ENCODE measurements at regions not wholly inside any gene's neighbourhood (a gene's known extent, or its start where the extent isn't known, plus 50 kb on each side); places are given as distances from the start of the nearest gene placed in this dataset.
"Not testable (repeated sequence)": the region's sequence is repeated elsewhere in the genome, so short reads cannot be mapped to it uniquely, and the experiment has no call there.

- no peak for DNase-seq
Measured at GRCh38 chr6:82118150-82118562, 129.4 kb downstream of the IBTK start.

DNA sequence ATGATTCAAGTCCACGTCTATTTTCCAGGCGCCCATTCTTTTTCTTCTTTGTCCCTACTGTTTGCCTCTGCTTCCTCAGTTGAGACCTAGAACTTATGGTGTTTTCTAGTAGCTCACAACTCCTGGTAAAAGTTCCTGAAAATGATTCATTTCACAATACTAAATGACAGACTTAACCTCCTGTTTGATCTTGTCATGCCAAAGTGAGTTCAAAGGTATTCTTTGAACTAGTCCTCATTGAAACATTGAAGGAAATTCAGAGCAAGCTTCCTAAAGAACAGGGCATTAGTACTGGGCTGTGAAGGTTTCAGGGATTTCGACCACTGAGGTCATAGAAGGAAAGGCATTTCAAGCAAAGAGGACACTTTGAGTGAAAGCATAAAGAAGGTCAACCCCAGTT is 132.8 kb downstream of the IBTK start:
- DNase-seq: no peak

DNA sequence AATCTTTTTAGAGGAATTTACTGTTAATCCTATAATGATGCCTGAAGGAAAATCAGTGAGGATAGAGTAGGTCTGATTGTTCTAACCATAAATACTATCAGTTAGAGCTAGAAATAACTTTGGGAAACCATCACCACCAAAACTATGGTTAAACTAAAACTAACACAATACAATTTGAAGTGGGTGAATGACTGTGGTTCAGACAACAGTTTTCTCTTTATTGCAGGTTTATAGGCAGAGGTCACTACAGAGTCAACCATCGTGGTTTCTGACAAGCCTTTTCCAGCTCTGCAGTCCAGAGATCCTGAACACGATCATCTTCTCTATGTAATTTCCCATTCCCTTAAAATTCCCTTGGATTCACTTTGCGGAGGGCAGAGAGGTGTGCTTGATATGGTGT is 134.3 kb downstream of the IBTK start:
- DNase-seq: no peak

- no peak for DNase-seq
Measured at GRCh38 chr6:82111818-82112217, 135.7 kb downstream of the IBTK start.

- DNase-seq: no peak
Measured at GRCh38 chr6:82111114-82111513, 136.4 kb downstream of the IBTK start.

DNA sequence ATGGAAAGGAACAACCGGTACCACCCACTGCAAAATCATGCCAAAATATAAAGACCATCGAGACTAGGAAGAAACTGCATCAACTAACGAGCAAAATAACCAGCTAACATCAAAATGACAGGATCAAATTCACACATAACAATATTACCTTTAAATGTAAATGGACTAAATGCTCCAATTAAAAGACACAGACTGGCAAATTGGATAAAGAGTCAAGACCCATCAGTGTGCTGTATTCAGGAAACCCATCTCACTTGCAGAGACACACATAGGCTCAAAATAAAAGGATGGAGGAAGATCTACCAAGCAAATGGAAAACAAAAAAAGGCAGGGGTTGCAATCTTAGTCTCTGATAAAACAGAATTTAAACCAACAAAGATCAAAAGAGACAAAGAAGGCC is 144.4 kb downstream of the IBTK start:
- DNase-seq: not testable (repeated sequence)

DNA sequence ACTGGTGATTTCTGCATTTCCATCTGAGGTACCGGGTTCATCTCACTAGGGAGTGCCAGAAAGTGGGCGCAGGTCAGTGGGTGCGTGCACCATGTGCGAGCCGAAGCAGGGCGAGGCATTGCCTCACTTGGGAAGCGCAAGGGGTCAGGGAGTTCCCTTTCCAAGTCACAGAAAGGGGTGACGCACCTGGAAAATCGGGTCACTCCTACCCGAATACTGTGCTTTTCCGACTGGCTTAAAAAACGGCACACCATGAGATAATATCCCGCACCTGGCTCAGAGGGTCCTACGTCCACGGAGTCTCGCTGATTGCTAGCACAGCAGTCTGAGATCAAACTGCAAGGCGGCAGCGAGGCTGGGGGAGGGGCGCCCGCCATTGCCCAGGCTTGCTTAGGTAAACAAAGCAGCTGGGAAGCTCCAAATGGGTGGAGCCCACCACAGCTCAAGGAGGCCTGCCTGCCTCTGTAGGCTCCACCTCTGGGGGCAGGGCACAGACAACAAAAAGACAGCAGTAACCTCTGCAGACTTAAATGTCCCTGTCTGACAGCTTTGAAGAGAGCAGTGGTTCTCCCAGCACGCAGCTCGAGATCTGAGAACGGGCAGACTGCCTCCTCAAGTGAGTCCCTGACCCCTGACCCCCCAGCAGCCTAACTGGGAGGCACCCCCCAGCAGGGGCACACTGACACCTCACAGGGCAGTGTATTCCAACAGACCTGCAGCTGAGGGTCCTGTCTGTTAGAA is 146.0 kb downstream of the IBTK start:
- not testable (repeated sequence) for DNase-seq

DNA sequence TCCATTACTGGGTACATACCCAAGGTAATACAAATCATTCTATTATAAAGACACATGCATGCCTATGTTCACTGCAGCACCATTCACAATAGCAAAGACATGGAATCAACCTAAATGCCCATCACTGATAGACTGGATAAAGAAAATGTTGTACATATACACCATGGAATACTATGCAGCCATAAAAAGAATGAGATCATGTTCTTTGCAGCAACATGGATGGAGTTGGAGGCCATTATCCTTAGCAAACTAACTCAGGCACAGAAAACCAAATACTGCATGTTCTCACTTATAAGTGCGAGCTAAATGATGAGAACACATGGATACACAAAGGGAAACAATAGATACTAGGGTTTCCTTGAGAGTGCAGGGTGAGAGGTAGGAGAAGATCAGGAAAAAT is 146.8 kb downstream of the IBTK start:
- not testable (repeated sequence) for DNase-seq

GRCh38 chr6:82097676-82098075 is 149.9 kb downstream of the IBTK start:
- DNase-seq: no peak

- no peak for DNase-seq
Measured at GRCh38 chr6:82095091-82095490, 152.5 kb downstream of the IBTK start.

- no peak for DNase-seq
Measured at GRCh38 chr6:82094166-82094806, 153.3 kb downstream of the IBTK start.

DNA sequence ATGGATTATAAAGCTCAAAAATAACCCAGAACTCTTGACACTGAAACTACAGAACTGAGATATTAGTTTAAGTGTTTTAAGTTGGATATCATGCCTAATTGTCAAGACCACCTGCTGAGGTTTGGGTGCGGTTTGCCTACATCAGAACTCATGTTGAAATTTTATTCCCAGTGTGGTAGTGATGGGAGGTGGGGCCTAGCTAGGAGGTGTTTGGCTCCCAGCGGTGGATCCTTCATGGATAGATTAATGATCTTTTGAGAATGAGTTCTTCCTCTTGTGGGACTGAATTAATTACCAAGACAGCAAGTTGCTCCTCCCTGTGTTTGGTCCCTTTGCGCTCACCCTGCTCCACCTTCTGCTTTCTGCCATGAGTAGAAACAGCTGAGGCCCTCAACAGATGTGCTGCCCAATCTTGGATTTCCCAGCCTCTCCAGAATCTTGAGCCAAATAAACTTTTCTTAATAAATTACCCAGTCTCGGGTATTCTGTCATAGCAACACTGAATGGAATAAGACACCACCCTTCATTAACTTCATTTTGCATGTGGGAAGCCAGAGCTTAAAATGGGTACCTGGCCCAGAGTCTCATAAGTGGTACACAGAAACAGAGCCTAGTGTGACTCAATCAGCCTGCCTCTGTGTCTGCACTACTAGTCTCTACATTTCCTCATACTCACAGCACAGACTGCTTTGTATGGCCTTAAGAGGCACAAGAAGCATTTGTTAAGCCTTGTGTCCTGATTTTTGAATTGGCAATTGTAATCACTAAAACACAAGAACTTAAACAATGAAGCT is 158.4 kb downstream of the IBTK start:
- DNase-seq: no peak

GRCh38 chr6:82086944-82087343 is 160.6 kb downstream of the IBTK start:
- no peak for DNase-seq

DNA sequence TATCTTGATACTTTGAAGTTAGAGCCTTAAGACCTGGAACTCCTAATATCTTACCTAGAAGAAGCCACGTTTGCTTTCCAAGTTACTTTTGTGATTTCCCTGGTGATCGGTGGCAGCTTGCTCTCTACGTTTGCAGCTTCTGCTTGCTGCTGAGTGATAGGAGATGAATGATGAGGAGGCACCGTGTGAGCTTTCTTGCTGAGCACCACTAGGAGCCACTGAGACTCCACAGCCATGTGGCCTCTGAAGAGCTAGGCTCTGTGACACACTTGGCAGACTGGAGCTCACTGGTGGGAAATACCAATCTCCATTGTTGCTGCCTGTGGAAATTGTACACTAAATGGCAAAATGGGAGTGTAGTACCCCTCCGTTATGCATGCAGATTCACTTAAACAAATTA is 161.8 kb downstream of the IBTK start:
- DNase-seq: no peak

DNA sequence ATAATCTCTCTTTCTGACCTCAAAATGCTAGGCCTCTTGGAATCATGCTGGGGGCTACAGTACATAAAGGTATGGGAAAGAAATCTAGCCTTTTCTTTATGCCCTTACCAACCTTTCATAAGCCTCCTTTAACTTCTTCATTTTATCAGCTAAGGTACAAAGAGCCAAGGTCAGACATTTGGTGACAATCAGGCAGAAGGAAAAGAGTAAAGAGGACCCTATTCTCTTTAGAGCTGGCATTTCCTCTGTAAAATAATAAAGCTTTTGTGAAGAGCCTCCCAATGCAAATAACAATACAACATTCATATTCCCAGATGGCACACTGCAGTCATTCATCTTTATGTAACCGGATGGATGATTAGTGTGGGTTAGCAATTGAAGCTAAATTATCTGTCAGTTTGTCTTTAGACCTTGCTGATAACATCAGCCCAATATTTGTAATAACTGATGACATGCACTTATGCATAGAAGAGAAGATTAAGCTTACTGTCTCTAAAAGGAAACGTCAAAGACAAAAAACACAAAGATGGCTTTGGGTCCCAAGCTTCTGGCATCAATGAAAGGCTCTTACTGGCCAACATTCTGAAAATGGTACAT is 163.1 kb downstream of the IBTK start:
- DNase-seq: no peak

- no peak for DNase-seq
Measured at GRCh38 chr6:82083646-82084045, 163.9 kb downstream of the IBTK start.

GRCh38 chr6:82080767-82081166 is 166.8 kb downstream of the IBTK start:
- no peak for DNase-seq

- no peak for DNase-seq
Measured at GRCh38 chr6:82078286-82078908, 169.1 kb downstream of the IBTK start.

DNA sequence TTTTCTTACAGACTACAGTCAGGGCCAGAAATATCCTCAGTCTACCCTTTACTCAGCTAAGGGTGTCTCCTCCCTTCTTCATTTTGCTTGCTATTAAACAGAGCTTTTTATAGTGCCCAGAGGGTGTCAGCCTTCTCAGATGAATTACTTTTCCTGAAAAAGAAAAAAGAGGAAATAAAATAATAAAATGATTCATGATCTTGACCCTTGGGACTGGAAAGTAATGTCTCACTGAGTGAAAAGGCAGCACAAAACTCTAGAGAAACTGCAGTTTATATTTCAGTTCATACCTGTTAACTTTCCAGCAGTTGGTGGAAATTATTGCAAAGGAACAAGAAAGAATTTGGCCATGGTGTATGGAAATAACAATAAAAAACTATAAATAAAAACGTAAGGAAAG is 170.6 kb downstream of the IBTK start:
- no peak for DNase-seq

- no peak for DNase-seq
Measured at GRCh38 chr6:82074556-82074955, 173.0 kb downstream of the IBTK start.

- DNase-seq: no peak
Measured at GRCh38 chr6:82073484-82073883, 174.1 kb downstream of the IBTK start.

GRCh38 chr6:82072751-82073150 is 174.8 kb downstream of the IBTK start:
- DNase-seq: no peak

DNA sequence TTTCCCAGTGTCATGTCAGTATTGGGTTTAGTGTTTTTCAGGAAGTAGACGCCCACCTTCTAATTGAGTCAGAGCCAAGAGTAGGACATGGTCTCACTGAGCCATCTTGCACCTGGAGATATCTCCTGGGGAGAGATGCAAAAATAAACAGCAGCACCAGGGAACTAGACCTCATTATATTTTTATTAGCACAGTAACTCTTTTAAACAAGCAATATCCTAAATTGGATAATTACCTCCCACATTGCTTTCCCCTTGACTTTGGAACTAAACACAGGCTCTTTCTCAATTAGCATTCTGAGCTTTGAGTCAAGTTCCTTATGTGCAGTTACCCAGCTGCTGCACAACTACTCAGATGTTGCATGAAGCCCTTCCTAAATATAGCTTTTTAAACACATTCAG is 175.4 kb downstream of the IBTK start:
- DNase-seq: no peak
